CD4-positive, alpha-beta T cell treated with Interleukin-10 for 1 hour (primary cell): ENCODE measurements at regions not wholly inside any gene's neighbourhood (a gene's known extent, or its start where the extent isn't known, plus 50 kb on each side); places are given as distances from the start of the nearest gene placed in this dataset.
A peak's percentile ranks its signal among the peaks of the same experiment; 100 is the strongest.
"Not testable (repeated sequence)": the region's sequence is repeated elsewhere in the genome, so short reads cannot be mapped to it uniquely, and the experiment has no call there.

ENCODE experiments used
- DNase-seq: peaks from one replicate; pipeline ENCODE4 v3.0.0-alpha.2; 2020

DNA sequence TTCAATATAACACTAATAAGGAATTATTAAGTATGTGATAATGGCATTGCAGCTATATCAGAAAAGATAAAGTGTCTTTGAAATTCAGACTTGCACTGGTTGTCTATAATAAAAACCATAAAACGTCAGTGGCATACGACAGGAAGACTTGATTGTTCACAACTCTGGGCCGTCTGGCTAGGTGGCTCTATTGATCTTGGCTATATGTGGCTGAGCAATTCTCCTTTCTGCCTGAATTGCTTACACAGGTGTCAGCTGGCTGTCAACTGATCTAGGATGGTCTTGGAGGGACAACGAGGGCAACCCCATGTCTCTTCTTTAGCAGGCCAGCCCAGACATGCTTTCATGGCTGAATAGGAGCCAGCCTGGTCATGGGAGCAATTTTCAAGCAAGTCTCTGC is 359.1 kb downstream of the QKI start:
- no peak for DNase-seq

DNA sequence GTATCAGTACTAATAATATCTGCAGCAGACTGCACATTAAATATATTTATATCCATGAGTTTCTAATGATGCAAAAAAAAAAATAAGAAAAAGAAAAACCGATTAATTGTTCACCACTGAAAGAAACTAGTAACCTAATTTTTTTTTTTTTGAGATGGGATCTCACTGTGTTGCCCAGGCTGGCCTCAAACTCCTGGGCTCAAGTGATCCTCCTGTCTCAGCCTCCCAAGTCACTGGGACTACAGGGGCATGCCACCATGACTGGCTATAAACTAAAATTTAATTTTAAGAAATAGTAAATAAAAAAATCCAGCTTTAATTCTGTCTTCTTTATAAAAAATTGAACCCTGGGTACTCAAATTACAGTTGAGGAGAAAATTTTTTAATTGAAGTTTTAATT is 358.2 kb downstream of the QKI start:
- DNase-seq: no peak

DNA sequence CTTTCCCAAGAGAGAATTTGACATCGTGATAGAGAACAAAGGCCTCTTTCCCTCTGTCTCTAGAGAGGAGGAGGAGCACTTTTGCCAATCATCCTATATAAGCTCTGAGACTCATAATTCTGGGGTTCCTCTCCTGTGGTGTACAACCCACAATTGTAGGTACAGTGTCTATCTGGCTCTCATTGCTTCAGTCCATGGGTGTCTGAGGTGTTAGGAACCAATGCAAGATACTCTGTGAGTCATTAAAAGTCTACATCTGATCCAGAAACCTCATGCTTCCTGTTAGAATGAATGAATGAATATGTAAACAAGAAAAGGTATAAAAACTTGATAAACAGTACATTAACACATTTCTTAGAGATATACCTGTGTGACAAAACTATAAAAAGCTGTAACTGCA is 356.7 kb downstream of the QKI start:
- DNase-seq: no peak

DNA sequence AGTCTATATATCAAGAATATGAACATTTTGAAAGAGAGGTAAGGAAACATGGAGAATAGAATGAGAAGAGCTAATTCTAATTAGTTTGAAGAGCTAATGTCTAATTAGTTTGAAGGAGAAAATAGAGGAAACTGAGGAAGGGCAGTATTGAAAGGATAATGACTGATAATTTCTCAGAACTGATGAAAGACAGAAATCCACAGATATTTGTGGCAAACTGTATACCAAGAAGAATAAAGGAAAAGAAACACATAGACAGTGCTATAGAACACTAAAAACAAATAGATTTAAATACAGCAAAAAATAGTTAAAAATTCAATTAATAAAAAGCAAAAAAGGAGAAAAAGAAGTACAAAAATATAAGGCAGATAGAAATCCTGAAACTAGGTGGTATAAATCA is 354.4 kb downstream of the QKI start:
- DNase-seq: no peak

DNA sequence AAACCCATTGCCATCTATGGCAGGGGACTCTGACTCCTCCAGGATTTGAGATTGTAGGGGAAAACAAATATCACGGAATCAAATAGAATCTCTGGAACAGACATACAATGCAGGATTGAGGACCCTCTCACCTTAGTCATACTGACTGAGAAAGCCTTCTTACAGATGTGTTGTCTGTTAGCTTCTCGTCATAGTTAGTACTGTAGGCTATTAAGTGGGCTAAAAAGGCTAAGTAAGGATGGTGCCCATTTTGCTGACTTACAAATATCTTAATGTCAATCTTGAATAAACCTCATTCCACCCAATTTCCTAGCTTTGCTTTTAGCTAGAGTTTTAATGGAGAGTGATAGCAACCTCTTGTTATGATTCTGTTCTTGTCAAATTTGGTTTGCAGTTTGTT is 352.4 kb downstream of the QKI start:
- no peak for DNase-seq

DNA sequence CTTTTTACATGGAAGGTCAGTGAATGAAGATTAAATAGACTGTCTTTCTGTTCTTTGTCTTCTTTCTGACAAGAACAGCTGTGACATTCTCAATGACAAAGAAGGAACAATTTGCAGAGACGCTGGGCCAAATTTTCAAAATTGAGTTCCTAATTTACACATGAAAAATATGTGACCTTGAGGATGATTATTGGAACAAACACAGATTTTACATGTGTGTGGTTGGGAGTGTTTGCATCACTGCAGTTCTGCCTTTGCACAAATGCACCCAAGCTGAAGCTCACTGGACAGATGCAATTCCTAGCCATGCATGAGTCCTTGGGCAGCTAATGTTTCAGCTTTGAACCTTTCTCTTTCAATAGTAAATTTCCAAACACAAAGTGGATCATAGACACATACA is 350.8 kb downstream of the QKI start:
- DNase-seq: no peak

DNA sequence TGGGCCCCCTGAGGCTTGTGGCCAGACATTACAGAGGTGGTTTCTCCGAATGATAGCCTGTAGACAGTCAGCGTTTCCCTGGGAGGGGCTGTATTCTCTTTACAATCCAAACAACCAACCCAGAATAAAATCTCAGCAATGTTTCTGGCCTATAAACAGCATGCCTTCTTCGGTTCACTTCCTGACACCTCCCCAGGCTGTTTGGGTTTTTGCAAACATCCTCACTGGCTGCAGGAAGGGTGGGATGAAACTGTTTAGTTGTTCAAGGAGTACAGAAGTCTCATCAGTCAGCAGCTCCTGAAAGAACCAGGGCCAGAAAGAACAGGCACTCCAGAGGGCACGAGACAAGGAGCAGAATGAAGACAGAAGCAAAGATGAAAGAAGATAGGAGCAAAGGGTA is 350.0 kb downstream of the QKI start:
- DNase-seq: no peak

DNA sequence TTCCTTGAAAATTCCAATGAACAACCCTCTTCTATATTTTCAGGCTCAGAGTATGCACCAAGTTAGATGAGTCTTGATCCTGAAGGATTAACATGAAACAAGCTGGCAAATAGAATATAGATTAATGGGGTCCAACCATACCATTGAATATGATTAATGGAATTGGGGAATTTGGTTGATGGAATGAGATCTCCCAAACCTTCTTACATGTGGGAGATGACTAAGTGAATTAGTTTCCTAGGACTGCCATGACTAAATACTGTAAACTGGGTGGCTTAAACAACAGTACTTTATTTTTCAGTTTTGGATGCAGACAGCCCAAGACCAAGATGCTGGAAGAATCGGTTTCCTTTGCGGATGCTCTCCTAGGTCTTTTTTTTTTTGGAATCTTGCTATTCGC is 347.0 kb downstream of the QKI start:
- DNase-seq: no peak

DNA sequence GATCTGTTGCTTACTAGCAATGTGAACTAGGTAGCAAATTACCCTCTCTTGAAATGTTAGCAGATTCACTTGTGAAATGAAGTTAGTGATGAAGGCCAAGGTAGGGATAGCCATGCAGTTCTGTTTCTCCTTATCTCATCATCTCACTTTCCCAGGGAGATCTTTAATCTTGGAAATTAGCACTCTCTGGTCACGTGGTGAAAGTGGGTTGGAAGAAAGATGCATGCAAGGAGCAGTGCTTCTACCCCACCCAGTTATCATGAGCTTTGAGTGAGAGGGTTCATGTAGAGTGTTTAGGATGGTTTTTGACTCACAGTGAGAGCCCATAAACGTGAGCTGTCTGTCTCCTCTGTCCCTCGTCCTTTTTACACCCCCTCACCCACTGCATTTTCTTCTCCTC is 346.3 kb downstream of the QKI start:
- DNase-seq: no peak

DNA sequence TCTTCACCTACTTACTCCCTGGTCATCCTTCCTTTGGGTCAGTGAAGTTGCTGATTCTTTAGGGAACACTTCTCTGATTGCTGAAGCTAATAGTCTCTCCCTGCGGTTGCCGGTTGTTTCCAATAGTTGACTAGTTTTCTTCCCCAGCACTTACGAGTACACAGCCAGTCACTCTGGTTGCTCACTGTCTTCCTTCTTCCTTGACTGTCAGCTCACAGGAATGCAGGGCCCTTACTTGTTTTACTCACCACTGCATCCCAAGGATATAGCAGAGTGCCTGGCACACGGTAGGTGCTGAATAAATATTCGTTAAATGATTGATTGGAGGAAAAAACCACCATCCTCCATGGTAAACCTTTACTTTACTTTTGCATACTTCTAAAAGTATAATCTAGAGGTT is 345.0 kb downstream of the QKI start:
- no peak for DNase-seq

DNA sequence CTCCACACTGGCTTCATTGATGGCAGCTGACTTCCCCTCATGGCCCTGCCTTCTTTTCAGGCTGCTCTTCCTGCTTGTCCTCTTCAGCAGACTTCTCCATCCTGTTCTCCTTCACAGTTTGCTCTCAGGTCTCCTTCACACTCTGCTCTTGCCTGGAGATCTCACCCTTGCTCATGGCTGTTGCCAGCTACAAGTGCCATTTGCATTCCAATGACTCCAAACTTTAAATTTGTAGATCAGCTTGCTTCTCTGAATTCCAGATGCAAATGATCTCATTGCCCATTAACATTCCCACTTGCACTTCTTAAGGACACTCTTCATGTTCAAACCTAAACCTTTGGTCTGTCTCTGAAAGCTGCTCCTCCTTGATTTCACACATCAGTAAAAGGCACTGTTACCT is 343.0 kb downstream of the QKI start:
- DNase-seq: no peak

DNA sequence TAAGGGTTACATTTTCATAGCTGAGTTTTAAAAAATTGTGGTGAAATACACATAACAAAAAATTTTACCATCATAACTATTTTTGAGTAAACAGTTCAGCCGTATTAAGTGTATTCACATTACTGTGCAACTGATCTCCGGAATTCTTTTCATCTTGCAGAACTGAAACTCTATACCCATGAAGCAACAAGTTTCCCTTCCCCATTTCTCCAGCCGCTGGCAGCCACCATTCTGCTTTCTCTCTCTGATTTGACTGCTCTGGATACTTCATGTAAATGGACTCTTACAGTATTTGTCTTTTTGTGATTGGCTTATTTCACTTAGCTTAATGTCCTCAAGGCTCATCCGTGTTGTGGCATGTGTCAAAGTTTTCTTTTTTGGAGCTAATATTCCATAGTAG is 341.6 kb downstream of the QKI start:
- peak; percentile 19 for DNase-seq

DNA sequence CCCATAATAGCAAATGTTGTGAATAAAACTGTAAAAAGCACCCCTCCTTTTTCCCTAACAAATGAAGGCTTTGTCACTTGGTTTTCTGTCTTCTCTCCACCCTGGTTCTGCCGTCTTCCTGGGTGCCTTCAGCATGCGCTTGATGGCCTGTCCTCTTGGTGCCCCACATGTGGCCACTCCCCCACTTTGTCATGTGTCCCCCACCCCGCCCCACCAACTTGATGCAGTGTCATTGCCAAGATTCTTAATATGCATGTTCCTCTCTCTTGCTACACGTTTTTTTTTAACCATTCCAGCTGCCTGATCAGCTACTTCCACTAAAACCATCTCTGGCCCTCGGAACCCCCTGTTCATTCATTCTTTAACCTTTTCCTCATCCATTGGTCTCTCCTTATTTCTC is 340.3 kb downstream of the QKI start:
- no peak for DNase-seq

DNA sequence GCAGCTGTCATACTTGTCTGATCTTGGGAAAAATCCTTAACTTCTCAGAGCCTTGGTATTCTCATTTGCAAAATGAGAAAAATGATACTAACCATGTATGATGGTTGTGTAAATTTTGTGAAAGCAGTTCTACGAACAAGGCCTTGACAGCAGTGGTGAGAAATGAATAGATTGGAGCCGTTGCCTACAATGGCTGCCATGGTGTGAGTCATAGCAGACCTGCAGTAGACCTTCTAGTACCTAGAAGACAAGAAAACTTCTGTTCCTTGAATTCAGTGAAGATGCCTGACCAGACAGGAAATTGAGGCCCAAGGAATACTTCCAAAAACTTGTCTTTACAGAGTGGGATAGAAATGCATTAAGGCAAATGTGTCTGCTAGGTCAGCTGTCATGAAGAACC is 338.9 kb downstream of the QKI start:
- no peak for DNase-seq

DNA sequence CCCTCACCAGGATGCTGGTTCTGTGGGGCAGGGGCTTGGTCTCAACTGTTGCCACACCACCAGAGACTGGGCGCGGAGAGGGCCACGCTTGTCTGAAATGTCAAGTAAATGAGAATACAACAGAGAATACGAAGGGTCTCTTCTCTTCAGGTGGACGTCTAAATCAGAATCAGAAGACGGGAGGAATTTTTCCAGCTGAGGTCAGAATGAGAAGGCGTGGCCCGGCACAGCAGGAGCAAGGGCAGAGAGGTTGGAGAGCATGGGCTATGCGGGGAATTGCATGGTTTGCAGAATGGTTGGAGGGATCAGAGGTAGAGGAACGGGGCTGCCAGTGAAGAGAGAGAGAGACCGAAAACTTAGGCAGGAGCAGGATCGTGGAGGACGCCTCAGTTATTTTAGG is 337.9 kb downstream of the QKI start:
- DNase-seq: no peak

DNA sequence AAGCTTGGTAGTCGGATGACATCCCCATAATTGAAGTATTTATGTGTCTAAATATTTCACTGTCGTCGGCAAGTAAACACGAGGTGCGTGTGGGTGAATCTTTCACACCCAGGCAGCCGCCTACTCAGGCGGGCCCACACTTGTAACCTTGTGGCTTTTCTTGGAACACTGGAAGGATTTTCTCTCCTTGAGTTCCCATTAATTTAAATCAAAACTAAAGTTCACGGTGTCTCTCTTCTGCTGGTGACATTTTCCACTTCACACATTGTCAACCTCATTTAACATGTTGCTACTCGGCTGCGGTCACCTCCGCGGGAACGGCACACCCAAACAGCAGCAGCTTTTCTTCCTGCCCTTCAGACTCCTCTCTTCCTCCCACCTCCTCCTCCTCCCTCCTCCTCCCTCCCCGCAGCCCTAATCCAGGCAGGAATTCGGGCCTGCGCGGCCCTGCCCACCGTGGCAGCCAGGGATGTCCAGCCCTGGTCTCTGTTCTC is 336.6 kb downstream of the QKI start:
- peak; percentile 15 for DNase-seq

DNA sequence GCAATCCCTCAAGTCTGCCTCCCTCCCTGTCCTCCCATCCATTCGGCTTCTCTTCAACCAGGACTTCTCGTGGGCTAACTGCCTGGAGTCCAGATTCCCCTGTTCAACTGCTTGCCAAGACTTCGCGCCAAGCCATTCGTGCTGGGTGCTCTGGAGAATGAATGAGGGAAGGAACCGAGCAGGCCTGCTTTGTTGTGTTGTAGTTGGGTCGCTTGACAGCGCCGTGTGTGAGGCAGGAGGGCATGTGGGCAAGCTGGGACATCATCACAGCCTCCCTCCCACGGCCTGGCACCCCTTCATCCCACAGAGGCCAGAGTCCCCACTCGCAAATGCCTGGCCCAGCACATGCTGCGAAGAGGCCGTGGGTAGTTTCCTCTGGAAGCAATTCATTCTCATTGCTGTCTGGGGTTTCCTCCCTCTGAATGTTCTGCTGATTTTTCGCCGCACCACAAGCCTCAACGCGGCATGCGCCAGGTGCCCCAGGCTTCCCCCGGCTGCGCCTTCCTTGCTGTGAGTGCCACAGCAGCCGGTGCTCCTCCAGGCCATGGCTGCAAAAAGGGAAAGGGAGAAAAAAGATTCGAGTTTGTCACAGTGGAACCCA is 336.0 kb downstream of the QKI start:
- no peak for DNase-seq

DNA sequence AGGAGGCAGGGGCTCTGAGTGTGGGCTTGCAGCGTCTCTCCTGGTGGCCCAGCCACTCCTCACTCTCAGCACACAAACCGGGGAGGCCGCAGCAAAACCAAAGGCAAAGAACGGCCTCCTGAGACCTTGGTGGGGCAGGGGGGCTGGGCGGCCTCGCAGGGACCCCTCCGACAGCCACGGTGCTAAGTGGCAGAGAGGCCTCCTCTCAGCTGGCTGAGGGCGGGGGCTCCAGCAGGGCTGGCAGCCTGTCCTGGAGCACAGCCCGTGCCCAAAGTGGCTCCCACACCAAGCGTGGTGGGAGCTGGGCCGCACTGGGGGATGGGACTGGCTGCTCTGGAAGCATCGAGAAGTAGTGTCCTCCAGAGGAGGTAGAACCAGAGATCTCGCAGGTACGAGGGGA is 334.4 kb downstream of the QKI start:
- no peak for DNase-seq

DNA sequence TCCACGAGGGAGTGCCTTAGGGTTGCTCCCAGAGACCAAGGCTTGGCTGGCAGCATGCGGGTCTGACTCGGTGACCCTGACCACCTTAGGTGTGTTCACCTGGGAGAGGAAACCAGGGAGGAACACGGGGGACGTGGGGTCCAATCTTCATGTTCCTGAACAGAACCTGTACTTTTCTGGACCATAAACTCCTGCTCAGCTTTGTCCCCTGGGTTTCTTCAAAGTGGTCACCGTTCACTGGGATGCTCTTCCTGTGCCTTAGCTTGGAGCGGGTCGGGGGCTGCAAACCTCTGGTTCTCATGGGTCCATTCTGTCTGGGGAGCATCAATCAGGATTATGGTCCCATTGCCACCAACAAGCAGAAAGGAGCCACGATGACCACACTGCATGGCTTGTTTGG is 333.5 kb downstream of the QKI start:
- DNase-seq: no peak

DNA sequence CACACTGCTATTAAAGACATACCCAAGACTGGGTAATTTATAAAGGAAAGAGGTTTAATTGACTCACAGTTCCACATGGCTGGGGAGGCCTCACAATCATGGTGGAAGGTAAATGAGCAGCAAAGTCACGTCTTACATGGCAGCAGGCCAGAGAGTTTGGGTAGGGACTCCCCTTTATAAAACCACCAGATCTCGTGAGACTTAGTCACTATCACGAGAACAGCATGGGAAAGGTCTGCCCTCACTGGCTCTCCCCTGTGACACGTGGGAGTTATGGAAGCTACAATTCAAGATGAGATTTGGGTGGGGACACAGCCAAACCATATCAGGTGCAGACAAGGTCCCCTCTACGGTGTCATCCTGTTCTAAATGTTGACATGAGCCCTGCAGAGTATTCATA is 332.5 kb downstream of the QKI start:
- DNase-seq: not testable (repeated sequence)

DNA sequence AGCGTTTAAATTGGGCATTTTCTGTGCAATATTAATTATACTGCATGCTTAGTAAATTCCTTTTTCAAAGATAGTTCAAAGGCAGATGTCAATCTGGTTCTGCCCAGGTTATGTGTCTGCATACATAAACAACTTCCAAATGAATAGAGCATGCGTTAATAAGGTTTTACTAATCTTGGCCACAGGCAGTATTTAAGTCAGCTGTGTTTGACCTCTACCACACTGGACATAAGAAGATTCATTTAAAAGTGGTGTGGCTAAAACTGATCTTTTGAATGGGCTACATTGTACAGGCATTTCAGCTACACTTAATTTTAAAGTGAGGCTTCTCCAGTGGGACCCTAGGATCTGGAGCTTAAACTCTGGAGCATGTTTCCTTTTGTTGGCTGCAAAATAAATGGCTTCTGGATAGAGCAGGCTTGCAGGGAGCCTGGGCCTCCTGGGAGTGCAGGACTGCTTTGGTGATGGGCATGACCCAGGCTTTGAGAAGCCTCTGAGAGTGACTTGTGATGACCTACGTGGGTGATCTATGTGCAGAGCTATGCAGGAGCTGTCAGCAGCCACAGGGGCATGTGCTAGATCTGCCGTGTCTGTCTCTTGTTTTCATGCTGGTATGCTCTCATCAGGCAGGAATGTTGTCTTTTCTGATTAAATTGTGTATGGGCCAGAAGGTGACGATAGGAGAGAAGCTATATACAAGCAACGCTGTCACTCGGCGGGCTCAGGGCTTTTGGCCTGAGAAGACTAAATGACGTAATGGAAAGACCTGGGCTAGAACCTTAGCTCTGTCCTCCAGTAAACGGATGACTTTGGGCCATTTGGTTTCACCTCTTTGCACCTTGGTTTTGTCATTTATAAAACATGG is 331.2 kb downstream of the QKI start:
- DNase-seq: no peak

DNA sequence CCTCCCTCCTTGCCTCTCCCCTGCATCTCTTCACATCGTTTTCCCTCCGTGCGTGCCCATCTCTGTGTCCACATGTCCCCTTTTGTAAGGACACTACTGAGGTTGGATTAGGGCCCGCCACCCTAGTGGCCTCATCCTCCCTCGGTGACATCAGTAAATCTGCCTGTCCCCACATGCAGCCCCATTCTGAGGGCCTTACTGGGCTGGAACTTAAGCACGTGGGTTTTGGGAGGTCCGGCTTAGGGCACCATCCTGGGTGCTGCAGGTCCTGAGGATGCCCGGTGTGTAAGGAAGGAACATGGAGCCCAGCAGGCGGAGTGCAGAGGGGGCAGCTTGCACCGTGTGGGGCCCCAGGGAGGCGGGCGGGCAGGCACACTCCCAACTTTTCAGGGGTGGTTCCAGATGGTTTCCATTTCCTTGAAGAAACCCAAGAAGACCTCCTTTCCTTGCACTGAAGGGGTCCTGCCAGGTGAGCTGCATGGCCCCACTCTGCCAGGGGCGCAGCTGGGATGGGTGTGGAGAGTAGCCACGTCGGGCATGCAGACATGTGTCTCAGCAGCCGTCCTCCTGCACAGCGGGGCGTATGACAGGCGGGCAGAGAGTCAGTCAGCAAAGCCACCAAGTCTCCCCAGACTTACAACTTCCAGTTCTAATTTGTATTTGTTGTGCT is 329.9 kb downstream of the QKI start:
- DNase-seq: no peak

DNA sequence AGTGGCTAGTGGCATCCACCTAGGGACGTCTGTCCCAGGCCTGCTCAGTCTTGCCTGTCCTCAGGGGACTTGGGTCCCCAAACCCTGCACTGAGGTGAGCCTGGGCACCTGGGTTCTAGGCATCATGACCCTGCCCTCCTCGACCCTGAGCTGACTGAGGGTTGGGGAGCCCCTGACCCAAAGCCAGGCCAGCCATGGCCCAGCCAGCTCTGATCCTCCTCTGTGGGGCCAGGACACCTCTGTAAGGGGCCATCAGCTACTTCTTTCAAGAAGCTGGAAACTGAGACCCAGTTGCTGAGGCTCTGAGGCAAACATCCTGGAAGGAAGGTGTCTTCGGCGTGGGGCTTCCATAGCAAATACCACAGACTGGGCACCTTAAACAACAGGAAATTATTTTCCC is 329.3 kb downstream of the QKI start:
- no peak for DNase-seq

DNA sequence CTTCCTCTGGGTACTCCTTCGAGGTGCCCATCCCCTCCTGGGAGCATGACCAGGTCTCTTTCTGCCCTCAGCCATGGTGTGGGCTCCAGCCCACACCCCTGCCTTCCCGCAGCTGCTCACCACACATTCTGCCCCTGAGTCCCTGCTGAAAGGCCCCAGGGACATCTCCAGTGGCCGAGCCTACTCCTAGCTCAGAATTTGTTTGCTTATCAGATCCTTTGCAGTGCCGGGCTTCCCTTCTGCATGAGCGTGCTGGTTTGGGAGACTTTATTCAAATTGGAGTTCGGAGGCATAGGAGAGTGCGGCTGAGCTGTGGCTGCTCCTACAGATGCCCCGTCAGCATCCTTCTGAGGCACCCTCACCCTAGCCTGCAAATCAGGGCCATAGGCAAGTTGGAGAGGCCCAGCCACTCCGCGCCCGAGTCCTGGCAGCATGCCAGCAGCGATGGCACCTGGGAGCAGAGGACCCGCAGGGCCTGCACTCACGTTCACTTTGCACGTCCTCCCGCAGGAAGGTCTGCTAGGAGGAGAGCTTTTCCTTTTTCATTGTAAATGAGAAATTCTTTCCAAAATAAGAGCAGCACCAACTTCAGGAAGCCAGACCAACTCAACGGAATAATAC is 327.3 kb downstream of the QKI start:
- no peak for DNase-seq
